HL-60 (cell line): ENCODE measurements at regions not wholly inside any gene's neighbourhood (a gene's known extent, or its start where the extent isn't known, plus 50 kb on each side); places are given as distances from the start of the nearest gene placed in this dataset.

Experiments
- CTCF ChIP-seq: IDR thresholded peaks from one replicate; pipeline ENCODE4 v1.5.1; 2011; ENCODE audit warnings: low read length, control low read depth, inconsistent platforms; ENCODE audit not compliant: insufficient read depth
- GABPA ChIP-seq: IDR thresholded peaks from 2 replicates; pipeline ENCODE4 v1.6.1; 2012; ENCODE audit warnings: low read depth
- REST ChIP-seq: IDR thresholded peaks from 2 replicates; pipeline ENCODE4 v1.6.1; 2012; ENCODE audit warnings: low read depth; ENCODE audit not compliant: insufficient replicate concordance

GRCh38 chr1:192954705-192955265 is 104.4 kb downstream of the UCHL5 start:
- TF ChIP-seq REST (no peak), CTCF (no peak), GABPA (no peak)
